ENCODE measurements at regions not wholly inside any gene's neighbourhood (a gene's known extent, or its start where the extent isn't known, plus 50 kb on each side); places are given as distances from the start of the nearest gene placed in this dataset.

DNA sequence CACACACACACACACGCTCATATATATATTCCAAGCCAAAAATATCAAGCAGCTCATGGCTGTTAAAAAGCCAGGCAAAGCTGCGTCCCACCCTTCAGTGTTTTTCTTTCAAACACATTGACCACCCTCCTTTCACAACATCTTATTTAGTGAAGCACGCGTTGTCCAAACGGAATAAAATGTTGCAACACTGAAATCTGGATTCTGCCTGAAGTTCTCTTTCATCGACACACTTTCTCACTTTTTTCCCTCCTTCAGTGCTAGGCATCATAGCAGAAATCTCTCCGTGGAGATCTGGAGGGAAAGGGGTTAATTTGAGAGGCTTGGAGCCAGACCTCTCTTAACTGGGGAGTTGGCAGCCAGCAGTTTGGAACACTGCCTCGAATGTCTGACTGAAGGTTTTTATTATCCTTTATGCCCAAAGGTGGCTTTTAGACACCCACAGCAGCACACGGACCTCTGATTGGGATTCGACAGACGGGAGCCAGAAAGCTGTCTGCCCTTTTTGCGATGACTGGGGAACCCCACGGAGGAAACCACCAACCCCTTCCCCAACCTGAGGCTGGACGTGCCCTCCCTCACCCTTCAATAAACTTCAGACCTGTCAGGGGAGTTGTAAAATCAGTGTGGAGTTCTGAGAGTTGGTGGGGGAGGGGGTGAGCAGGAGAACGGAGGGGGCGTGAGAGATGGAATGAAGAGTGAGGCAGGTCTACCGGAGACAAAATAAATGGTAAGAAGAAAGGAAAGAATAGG is 833.6 kb upstream of the SOX9 start:
- CTCF ChIA-PET, result interaction anchor here (0.7 to 1.0 kb wide), 2 partner anchors 49 to 117 kb away, joined by 3 to 6 read pairs; no protein-coding TSS in a partner anchor

DNA sequence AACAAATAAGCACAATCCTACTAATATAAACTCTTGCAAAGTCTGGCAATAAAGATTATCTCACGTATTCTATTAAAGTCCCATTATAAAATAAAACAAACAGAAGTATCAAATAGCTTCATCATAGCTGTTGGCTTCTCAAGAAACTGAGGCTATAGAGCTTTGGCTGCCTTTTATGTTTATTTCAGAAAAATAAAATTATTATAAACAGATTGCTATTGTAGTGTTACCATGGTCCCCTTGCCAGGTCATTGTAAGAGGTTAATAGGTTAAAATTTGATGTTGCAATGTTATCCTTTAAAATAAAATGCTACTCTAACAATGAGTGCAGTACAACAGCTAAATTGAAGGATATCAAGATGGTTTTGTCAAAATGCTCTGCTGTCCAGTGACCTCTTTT is 828.8 kb upstream of the SOX9 start:
- Mint-ChIP-seq H3K4me3 (ENCODE audit: unreplicated experiment) (no peak overlapping the region), H3K27ac (ENCODE audit: low read depth, unreplicated experiment) (no peak overlapping the region), H3K36me3 (ENCODE audit: insufficient read depth, unreplicated experiment) (no peaks in the 10 kb centered on the region), H3K4me1 (ENCODE audit: insufficient read depth, unreplicated experiment) (peaks cover 4% of the 10 kb centered on the region), H3K9me3 (ENCODE audit: unreplicated experiment) (peaks cover 6% of the 10 kb centered on the region), H3K27me3 (ENCODE audit: insufficient read depth, unreplicated experiment) (no peaks in the 10 kb centered on the region)
- TF ChIP-seq, protein P1, sequence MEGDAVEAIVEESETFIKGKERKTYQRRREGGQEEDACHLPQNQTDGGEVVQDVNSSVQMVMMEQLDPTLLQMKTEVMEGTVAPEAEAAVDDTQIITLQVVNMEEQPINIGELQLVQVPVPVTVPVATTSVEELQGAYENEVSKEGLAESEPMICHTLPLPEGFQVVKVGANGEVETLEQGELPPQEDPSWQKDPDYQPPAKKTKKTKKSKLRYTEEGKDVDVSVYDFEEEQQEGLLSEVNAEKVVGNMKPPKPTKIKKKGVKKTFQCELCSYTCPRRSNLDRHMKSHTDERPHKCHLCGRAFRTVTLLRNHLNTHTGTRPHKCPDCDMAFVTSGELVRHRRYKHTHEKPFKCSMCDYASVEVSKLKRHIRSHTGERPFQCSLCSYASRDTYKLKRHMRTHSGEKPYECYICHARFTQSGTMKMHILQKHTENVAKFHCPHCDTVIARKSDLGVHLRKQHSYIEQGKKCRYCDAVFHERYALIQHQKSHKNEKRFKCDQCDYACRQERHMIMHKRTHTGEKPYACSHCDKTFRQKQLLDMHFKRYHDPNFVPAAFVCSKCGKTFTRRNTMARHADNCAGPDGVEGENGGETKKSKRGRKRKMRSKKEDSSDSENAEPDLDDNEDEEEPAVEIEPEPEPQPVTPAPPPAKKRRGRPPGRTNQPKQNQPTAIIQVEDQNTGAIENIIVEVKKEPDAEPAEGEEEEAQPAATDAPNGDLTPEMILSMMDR (IDR thresholded peaks at IDR 0.05; ENCODE audit: unreplicated experiment), result no peak
- ChIA-PET CTCF (interaction anchor here (0.6 to 0.8 kb wide), 2 partner anchors 74 to 316 kb away, joined by 3 read pairs; no protein-coding TSS in a partner anchor), POLR2A (interaction anchor here (0.7 kb wide), 1 partner anchor 1379 kb away, joined by 3 read pairs; no protein-coding TSS in a partner anchor)
- intact Hi-C loops (cut with micrococcal nuclease), result no loop called here
- DNase-seq (ENCODE audit: unreplicated experiment), result no peak
- BruUV-seq (replicated peaks), result no TSS peak

More for the DNA sequence above, 833.6 kb upstream of the SOX9 start:
- intact Hi-C loops (cut with micrococcal nuclease), result no loop called here
- no peaks in the 10 kb centered on the region for H3K27me3 Mint-ChIP-seq (ENCODE audit: insufficient read depth, unreplicated experiment)
- TF ChIP-seq, protein P1 (IDR thresholded peaks at IDR 0.05; ENCODE audit: unreplicated experiment), result no peak
- peaks cover 6% of the 10 kb centered on the region for H3K9me3 Mint-ChIP-seq (ENCODE audit: unreplicated experiment)
- no peaks in the 10 kb centered on the region for H3K36me3 Mint-ChIP-seq (ENCODE audit: insufficient read depth, unreplicated experiment)
- H3K27ac Mint-ChIP-seq (ENCODE audit: low read depth, unreplicated experiment), result no peak overlapping the region
- no peak overlapping the region for H3K4me3 Mint-ChIP-seq (ENCODE audit: unreplicated experiment)
- DNase-seq (ENCODE audit: unreplicated experiment), result no peak
- H3K4me1 Mint-ChIP-seq (ENCODE audit: insufficient read depth, unreplicated experiment), result peaks cover 6% of the 10 kb centered on the region
- BruUV-seq (replicated peaks), result no TSS peak
- POLR2A ChIA-PET, result no interaction called here

DNA sequence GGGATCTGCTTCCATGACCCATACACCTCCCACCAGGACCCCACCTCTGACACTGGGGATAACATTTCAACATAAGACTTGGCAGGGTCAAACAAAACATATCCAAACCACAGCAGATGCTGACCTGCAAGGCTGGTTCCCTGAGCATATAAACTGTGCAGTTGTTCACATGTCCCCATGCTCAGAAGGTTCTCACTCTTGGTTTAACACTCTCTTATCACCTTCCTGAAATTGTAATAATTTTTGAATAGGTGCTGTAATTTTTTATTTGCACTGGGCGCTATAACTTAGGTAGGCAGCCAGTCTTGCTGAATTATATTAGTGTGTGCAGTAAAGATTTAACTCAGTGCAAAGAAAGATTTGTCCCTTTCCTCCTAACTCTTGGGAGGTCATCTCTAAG is 824.8 kb upstream of the SOX9 start:
- H3K4me1 Mint-ChIP-seq (ENCODE audit: insufficient read depth, unreplicated experiment), result no peaks in the 10 kb centered on the region
- H3K9me3 Mint-ChIP-seq (ENCODE audit: unreplicated experiment), result no peaks in the 10 kb centered on the region
- H3K4me3 Mint-ChIP-seq (ENCODE audit: unreplicated experiment), result no peak overlapping the region
- intact Hi-C loops (cut with micrococcal nuclease), result no loop called here
- BruUV-seq (replicated peaks), result no TSS peak
- TF ChIP-seq, protein P1 (IDR thresholded peaks at IDR 0.05; ENCODE audit: unreplicated experiment), result no peak
- H3K27me3 Mint-ChIP-seq (ENCODE audit: insufficient read depth, unreplicated experiment), result no peaks in the 10 kb centered on the region
- H3K36me3 Mint-ChIP-seq (ENCODE audit: insufficient read depth, unreplicated experiment), result no peaks in the 10 kb centered on the region
- ChIA-PET POLR2A (interaction anchor here (0.7 kb wide), 1 partner anchor 688 kb away, joined by 3 read pairs; no protein-coding TSS in a partner anchor), CTCF (interaction anchor here (0.6 to 0.9 kb wide), 2 partner anchors 32 to 177 kb away, joined by 3 to 4 read pairs; no protein-coding TSS in a partner anchor)
- DNase-seq (ENCODE audit: unreplicated experiment), result no peak
- H3K27ac Mint-ChIP-seq (ENCODE audit: low read depth, unreplicated experiment), result no peak overlapping the region

DNA sequence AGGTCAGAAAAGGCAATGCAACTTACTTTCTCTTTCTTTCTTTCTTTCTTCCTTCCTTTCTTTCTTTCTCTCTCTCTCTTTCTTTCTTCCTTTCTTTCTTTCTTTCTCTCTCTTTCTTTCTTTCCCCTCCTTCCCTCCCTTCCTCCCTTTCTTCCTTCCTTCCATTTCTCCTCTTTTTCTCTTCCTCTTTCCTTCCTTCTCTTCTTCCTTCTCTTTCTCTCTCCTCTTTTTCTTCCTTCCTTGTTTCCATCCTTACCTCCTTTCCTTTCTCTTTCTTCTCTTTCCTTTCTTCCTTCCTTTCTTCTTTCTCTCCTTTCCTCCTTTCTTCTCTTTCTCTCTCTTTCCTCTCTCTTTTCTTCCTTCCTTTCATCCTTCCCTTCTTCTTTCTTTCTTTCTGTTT is 819.8 kb upstream of the SOX9 start:
- no TSS peak for BruUV-seq (replicated peaks)
- Mint-ChIP-seq H3K27me3 (ENCODE audit: insufficient read depth, unreplicated experiment) (no peaks in the 10 kb centered on the region), H3K36me3 (ENCODE audit: insufficient read depth, unreplicated experiment) (no peaks in the 10 kb centered on the region), H3K4me3 (ENCODE audit: unreplicated experiment) (no peak overlapping the region), H3K27ac (ENCODE audit: low read depth, unreplicated experiment) (no peak overlapping the region), H3K4me1 (ENCODE audit: insufficient read depth, unreplicated experiment) (no peaks in the 10 kb centered on the region), H3K9me3 (ENCODE audit: unreplicated experiment) (no peaks in the 10 kb centered on the region)
- ChIA-PET POLR2A (no interaction called here), CTCF (no interaction called here)
- DNase-seq (ENCODE audit: unreplicated experiment), result no peak
- TF ChIP-seq, protein P1 (IDR thresholded peaks at IDR 0.05; ENCODE audit: unreplicated experiment), result no peak
- intact Hi-C loops (cut with micrococcal nuclease), result no loop called here

All from MCF 10A (cell line).